A673 (cell line): ENCODE measurements at regions not wholly inside any gene's neighbourhood (a gene's known extent, or its start where the extent isn't known, plus 50 kb on each side); places are given as distances from the start of the nearest gene placed in this dataset.

Experiments
- BruUV-seq: library from RNA; stranded (reverse); fragments of 400-500 nt; replicated peaks from 2 replicates; lab custom pipeline; 2021; lab: Mats Ljungman, UMichigan
- CTCF ChIA-PET: fragments of 300-600 bp; sonication (Branson Sonifier 250); formaldehyde crosslinking; loops from one replicate; lab custom pipeline; 2022; ENCODE audit warnings: antibody characterized with exemption; lab: Charles Lee
- POLR2A ChIA-PET: fragments of 300-600 bp; sonication (Branson Sonifier 250); formaldehyde crosslinking; loops from one replicate; lab custom pipeline; 2022; ENCODE audit warnings: antibody characterized with exemption; ENCODE audit not compliant: low non-redundant PET; lab: Charles Lee
- DNase-seq: peaks from one replicate; pipeline ENCODE4 v3.0.0-alpha.2; 2015; ENCODE audit warnings: low spot score
- H3K27ac ChIP-seq: fragments of 200-600 bp; sonication (generic); 2 replicates; pipeline ENCODE4 v1.5.1; 2016; ENCODE audit warnings: mixed run types, low read depth, mild to moderate bottlenecking, mixed read lengths, antibody characterized with exemption, low read length; ENCODE audit not compliant: poor library complexity, severe bottlenecking
- H3K27me3 ChIP-seq: fragments of 200-600 bp; sonication (generic); replicated peaks from 2 replicates; pipeline ENCODE4 v1.6.1; 2017; ENCODE audit warnings: mixed run types, low read depth, mild to moderate bottlenecking, mixed read lengths, antibody characterized with exemption, low read length; ENCODE audit not compliant: insufficient read depth, poor library complexity
- H3K36me3 ChIP-seq: fragments of 200-600 bp; sonication (generic); 2 replicates; pipeline ENCODE4 v1.6.1; 2016; ENCODE audit warnings: mixed run types, mild to moderate bottlenecking, mixed read lengths, antibody characterized with exemption, low read length; ENCODE audit not compliant: insufficient read depth, poor library complexity, severe bottlenecking
- H3K4me1 ChIP-seq: fragments of 200-600 bp; sonication (generic); 2 replicates; pipeline ENCODE4 v1.6.1; 2017; ENCODE audit warnings: mixed run types, mild to moderate bottlenecking, mixed read lengths, antibody characterized with exemption, low read length; ENCODE audit not compliant: insufficient read depth, poor library complexity, severe bottlenecking
- H3K4me3 ChIP-seq: fragments of 200-600 bp; sonication (generic); 2 replicates; pipeline ENCODE4 v1.5.1; 2016; ENCODE audit warnings: low read depth, mixed run types, mild to moderate bottlenecking, mixed read lengths, low read length; ENCODE audit not compliant: poor library complexity, severe bottlenecking
- H3K9me3 ChIP-seq: fragments of 200-600 bp; sonication (generic); 2 replicates; pipeline ENCODE4 v1.6.1; 2016; ENCODE audit warnings: mixed run types, low read depth, mild to moderate bottlenecking, mixed read lengths, antibody characterized with exemption, low read length; ENCODE audit not compliant: poor library complexity, severe bottlenecking
- CTCF ChIP-seq: fragments of 300-800, 200-600 bp; sonication (generic); conservative IDR thresholded peaks from 2 replicates; pipeline ENCODE4 v1.5.1; 2017; ENCODE audit warnings: low read depth, mild to moderate bottlenecking, antibody characterized with exemption, low read length, moderate library complexity, mixed read lengths
- EZH2 ChIP-seq: fragments of 200-600 bp; sonication (generic); IDR thresholded peaks from 2 replicates; pipeline ENCODE4 v1.6.1; 2017; ENCODE audit warnings: borderline replicate concordance, low read depth, mild to moderate bottlenecking, mixed read lengths, antibody characterized with exemption, low read length; ENCODE audit not compliant: poor library complexity, severe bottlenecking
- intact Hi-C: fragments of 100-400 bp; cut with micrococcal nuclease; formaldehyde crosslinking; loops from one replicate; pipeline ENCODE4 v1.10.0; 2022; ENCODE audit not compliant: unreplicated experiment

DNA sequence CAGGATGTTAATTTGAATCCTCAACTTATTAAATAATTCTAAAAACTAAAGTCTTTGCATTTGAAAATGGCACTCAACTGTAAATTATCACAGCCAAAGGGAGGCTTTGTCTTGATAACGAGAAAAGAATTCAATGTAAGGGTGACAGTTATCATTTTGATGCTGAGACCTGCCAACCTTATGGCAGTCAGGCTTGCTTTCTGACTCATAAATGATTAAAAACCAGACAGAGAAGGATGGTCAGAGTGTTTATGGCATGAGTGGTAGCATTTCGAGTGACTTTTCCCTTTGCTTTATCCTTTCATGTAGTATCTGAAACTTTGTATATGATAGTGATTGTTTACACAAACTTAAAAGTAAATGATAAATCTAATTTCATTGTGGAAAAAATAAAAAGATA lies 53.9 kb upstream of the EPC2 start:
- Histone ChIP-seq H3K27ac (no peak overlapping the region), H3K27me3 (no peaks in the 10 kb centered on the region), H3K4me1 (no peaks in the 10 kb centered on the region), H3K9me3 (no peaks in the 10 kb centered on the region), H3K36me3 (no peaks in the 10 kb centered on the region), H3K4me3 (no peak overlapping the region)
- no peak for DNase-seq
- no TSS peak for BruUV-seq
- TF ChIP-seq EZH2 (no peak), CTCF (no peak)
- ChIA-PET CTCF (no interaction called here), POLR2A (no interaction called here)
- intact Hi-C loops: no loop called here

- TF ChIP-seq EZH2 (no peak), CTCF (no peak)
- CTCF ChIA-PET: no interaction called here
- BruUV-seq: no TSS peak
- Histone ChIP-seq H3K4me1 (no peaks in the 10 kb centered on the region), H3K36me3 (no peaks in the 10 kb centered on the region), H3K4me3 (no peak overlapping the region), H3K27ac (no peak overlapping the region), H3K9me3 (no peaks in the 10 kb centered on the region), H3K27me3 (no peaks in the 10 kb centered on the region)
- POLR2A ChIA-PET: no interaction called here
- intact Hi-C loops: no loop called here
- DNase-seq: no peak
Measured at GRCh38 chr2:148592791-148593190, 51.8 kb upstream of the EPC2 start.

DNA sequence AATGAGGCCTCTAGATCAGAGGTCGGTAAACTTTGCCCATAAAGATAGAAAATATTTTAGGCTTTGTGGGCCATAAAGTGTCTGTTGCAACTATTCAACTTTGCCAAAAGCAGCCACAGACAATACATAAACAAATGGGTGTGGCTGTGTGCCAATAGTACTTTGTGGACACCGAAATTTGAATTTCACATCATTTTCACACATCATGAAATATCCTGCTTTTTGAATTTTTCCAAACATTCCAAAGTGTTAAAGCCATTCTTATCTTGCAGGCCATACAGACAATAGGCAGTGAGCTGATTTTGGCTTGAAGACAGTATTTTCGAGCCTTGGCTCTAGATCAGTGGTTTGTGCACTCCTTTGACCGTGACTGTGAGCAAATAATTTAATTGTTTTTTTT lies 51.1 kb upstream of the EPC2 start:
- intact Hi-C loops: no loop called here
- ChIA-PET CTCF (no interaction called here), POLR2A (no interaction called here)
- Histone ChIP-seq H3K27ac (no peak overlapping the region), H3K27me3 (no peaks in the 10 kb centered on the region), H3K4me3 (no peak overlapping the region), H3K9me3 (no peaks in the 10 kb centered on the region), H3K4me1 (no peaks in the 10 kb centered on the region), H3K36me3 (no peaks in the 10 kb centered on the region)
- DNase-seq: no peak
- BruUV-seq: no TSS peak
- no peak for TF ChIP-seq EZH2
- TF ChIP-seq CTCF: no peak
